ENCODE measurements at regions not wholly inside any gene's neighbourhood (a gene's known extent, or its start where the extent isn't known, plus 50 kb on each side); places are given as distances from the start of the nearest gene placed in this dataset.

- H3K4me3 ChIP-seq (ENCODE audit: control insufficient read depth in 2 of 3, extremely low read depth in 1 of 3, insufficient read depth in 2 of 3, low read depth in 1 of 3, low read length in 3 of 3): no peak overlapping the region
- H3K27ac ChIP-seq (ENCODE audit: control insufficient read depth, insufficient read depth, low read length): no peak overlapping the region
- H3K79me2 ChIP-seq (ENCODE audit: control insufficient read depth, insufficient read depth, low read length): no peaks in the 10 kb centered on the region
- no peaks in the 10 kb centered on the region for H3K27me3 ChIP-seq (ENCODE audit: control insufficient read depth, extremely low read depth, insufficient read depth, low read length)
- no peaks in the 10 kb centered on the region for H3K9me3 ChIP-seq (ENCODE audit: control insufficient read depth, low read depth, low read length)
- H3K9ac ChIP-seq (ENCODE audit: control insufficient read depth, extremely low read depth, insufficient read depth, low read length): no peak overlapping the region
- TF ChIP-seq, protein P1, sequence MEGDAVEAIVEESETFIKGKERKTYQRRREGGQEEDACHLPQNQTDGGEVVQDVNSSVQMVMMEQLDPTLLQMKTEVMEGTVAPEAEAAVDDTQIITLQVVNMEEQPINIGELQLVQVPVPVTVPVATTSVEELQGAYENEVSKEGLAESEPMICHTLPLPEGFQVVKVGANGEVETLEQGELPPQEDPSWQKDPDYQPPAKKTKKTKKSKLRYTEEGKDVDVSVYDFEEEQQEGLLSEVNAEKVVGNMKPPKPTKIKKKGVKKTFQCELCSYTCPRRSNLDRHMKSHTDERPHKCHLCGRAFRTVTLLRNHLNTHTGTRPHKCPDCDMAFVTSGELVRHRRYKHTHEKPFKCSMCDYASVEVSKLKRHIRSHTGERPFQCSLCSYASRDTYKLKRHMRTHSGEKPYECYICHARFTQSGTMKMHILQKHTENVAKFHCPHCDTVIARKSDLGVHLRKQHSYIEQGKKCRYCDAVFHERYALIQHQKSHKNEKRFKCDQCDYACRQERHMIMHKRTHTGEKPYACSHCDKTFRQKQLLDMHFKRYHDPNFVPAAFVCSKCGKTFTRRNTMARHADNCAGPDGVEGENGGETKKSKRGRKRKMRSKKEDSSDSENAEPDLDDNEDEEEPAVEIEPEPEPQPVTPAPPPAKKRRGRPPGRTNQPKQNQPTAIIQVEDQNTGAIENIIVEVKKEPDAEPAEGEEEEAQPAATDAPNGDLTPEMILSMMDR (optimal IDR thresholded peaks at IDR 0.05 in 1 of 3, IDR thresholded peaks at IDR 0.05 in 1 of 3, conservative IDR thresholded peaks at IDR 0.05 in 1 of 3; ENCODE audit: extremely low read depth in 1 of 3, insufficient read depth in 2 of 3, low read length in 3 of 3): no peak
- TF ChIP-seq EZH2 (IDR thresholded peaks at IDR 0.05; ENCODE audit: low read length): no peak
- dilution Hi-C loops (cut with MboI; ENCODE audit: extremely low pct_ligation_motif_present, low sequenced_read_pairs): no loop called here
- FAIRE-seq (no peak), DNase-seq (ENCODE audit: low read depth, low spot score) (no peak)
- H3K4me2 ChIP-seq (ENCODE audit: control insufficient read depth, extremely low read depth, insufficient read depth, low read depth, low read length): no peak overlapping the region
- H4K20me1 ChIP-seq (ENCODE audit: control insufficient read depth, extremely low read depth, insufficient read depth, low read length): no peaks in the 10 kb centered on the region
- peaks cover 8% of the 10 kb centered on the region for H3K4me1 ChIP-seq (ENCODE audit: control insufficient read depth, extremely low read depth, insufficient read depth, low read length)
- H3K36me3 ChIP-seq (ENCODE audit: control insufficient read depth in 2 of 2, extremely low read depth in 1 of 2, insufficient read depth in 2 of 2, low read length in 2 of 2): no peaks in the 10 kb centered on the region
- H3K9me1 ChIP-seq (ENCODE audit: control insufficient read depth, extremely low read depth, insufficient read depth, low read length): no peaks in the 10 kb centered on the region
- H2AFZ ChIP-seq (ENCODE audit: control insufficient read depth, low read length): no peak overlapping the region
Measured at GRCh38 chr7:41787651-41788350, 84.9 kb upstream of the INHBA start.

DNA sequence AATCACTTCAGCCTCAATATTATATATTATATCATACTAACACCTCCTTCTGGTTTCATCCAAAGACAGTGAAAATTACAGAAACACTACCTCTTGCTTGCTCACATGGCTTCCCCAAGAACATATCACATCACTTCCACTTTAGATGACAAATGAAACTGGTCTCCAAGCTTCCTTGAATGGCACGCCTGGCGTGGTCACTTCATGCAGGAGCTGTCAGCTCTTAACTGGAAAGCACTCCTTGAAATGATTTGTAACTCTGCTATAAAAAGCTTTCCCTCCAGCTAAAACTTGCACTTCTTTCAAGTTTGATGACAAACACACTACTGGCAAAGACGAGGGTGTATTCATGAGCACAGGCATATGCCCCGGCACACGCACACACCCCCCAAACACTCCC, 84.1 kb upstream of the INHBA start:
- no peaks in the 10 kb centered on the region for H3K27me3 ChIP-seq (ENCODE audit: control insufficient read depth, extremely low read depth, insufficient read depth, low read length)
- H3K79me2 ChIP-seq (ENCODE audit: control insufficient read depth, insufficient read depth, low read length): no peaks in the 10 kb centered on the region
- H3K27ac ChIP-seq (ENCODE audit: control insufficient read depth, insufficient read depth, low read length): no peak overlapping the region
- DNase-seq (ENCODE audit: low read depth, low spot score) (no peak), FAIRE-seq (no peak)
- H3K9me3 ChIP-seq (ENCODE audit: control insufficient read depth, low read depth, low read length): no peaks in the 10 kb centered on the region
- H3K4me1 ChIP-seq (ENCODE audit: control insufficient read depth, extremely low read depth, insufficient read depth, low read length): peaks cover 8% of the 10 kb centered on the region
- H3K9ac ChIP-seq (ENCODE audit: control insufficient read depth, extremely low read depth, insufficient read depth, low read length): no peak overlapping the region
- dilution Hi-C loops (cut with MboI; ENCODE audit: extremely low pct_ligation_motif_present, low sequenced_read_pairs): no loop called here
- no peak overlapping the region for H3K4me3 ChIP-seq (ENCODE audit: control insufficient read depth in 2 of 3, extremely low read depth in 1 of 3, insufficient read depth in 2 of 3, low read depth in 1 of 3, low read length in 3 of 3)
- H3K9me1 ChIP-seq (ENCODE audit: control insufficient read depth, extremely low read depth, insufficient read depth, low read length): no peaks in the 10 kb centered on the region
- TF ChIP-seq EZH2 (IDR thresholded peaks at IDR 0.05; ENCODE audit: low read length): no peak
- TF ChIP-seq, protein P1 (optimal IDR thresholded peaks at IDR 0.05 in 1 of 3, IDR thresholded peaks at IDR 0.05 in 1 of 3, conservative IDR thresholded peaks at IDR 0.05 in 1 of 3; ENCODE audit: extremely low read depth in 1 of 3, insufficient read depth in 2 of 3, low read length in 3 of 3): no peak
- no peak overlapping the region for H2AFZ ChIP-seq (ENCODE audit: control insufficient read depth, low read length)
- no peak overlapping the region for H3K4me2 ChIP-seq (ENCODE audit: control insufficient read depth, extremely low read depth, insufficient read depth, low read depth, low read length)
- no peaks in the 10 kb centered on the region for H4K20me1 ChIP-seq (ENCODE audit: control insufficient read depth, extremely low read depth, insufficient read depth, low read length)
- no peaks in the 10 kb centered on the region for H3K36me3 ChIP-seq (ENCODE audit: control insufficient read depth in 2 of 2, extremely low read depth in 1 of 2, insufficient read depth in 2 of 2, low read length in 2 of 2)

Measured in keratinocyte (primary cell).